Activated CD8-positive, alpha-beta T cell treated with anti-CD3 and anti-CD28 coated beads for 36 hours (primary cell): ENCODE measurements at regions not wholly inside any gene's neighbourhood (a gene's known extent, or its start where the extent isn't known, plus 50 kb on each side); places are given as distances from the start of the nearest gene placed in this dataset.

Experiments
- ATAC-seq: fragments of 200-7000 bp; cut with Tn5 transposase; one replicate; pipeline ENCODE4 v1.10.0; 2021; ENCODE audit warnings: mild to moderate bottlenecking, moderate library complexity
- CTCF ChIA-PET: fragments of 350-600 bp; sonication (Branson Sonifier 250); formaldehyde crosslinking; loops from one replicate; lab custom pipeline; 2021; ENCODE audit warnings: antibody characterized with exemption; lab: Charles Lee
- POLR2A ChIA-PET: fragments of 350-600 bp; sonication (Branson Sonifier 250); formaldehyde crosslinking; loops from one replicate; lab custom pipeline; 2021; ENCODE audit warnings: antibody characterized with exemption; lab: Charles Lee
- DNase-seq: peaks from one replicate; pipeline ENCODE4 v3.0.0-alpha.2; 2020
- H3K27ac Mint-ChIP-seq: one replicate; pipeline ENCODE4 v1.8.0; 2021; ENCODE audit warnings: mild to moderate bottlenecking, mixed read lengths
- H3K27me3 Mint-ChIP-seq: one replicate; pipeline ENCODE4 v1.8.0; 2021; ENCODE audit warnings: mixed read lengths
- H3K36me3 Mint-ChIP-seq: one replicate; pipeline ENCODE4 v1.8.0; 2021; ENCODE audit warnings: low read depth, mixed read lengths
- H3K4me1 Mint-ChIP-seq: one replicate; pipeline ENCODE4 v1.8.0; 2021; ENCODE audit warnings: low read depth, mixed read lengths
- H3K4me3 Mint-ChIP-seq: one replicate; pipeline ENCODE4 v1.8.0; 2021; ENCODE audit warnings: mild to moderate bottlenecking, moderate library complexity, mixed read lengths
- H3K9me3 Mint-ChIP-seq: one replicate; pipeline ENCODE4 v1.8.0; 2021; ENCODE audit warnings: mixed read lengths
- intact Hi-C: fragments of 100-400 bp; cut with micrococcal nuclease; formaldehyde crosslinking; loops from one replicate; pipeline ENCODE4 v1.10.0; 2022
- TF ChIP-seq, protein P1 (sequence below): fragments of 200-600 bp; IDR thresholded peaks from one replicate; pipeline ENCODE4 v1.8.0; 2022; ENCODE audit warnings: antibody characterized with exemption, mild to moderate bottlenecking

DNA sequence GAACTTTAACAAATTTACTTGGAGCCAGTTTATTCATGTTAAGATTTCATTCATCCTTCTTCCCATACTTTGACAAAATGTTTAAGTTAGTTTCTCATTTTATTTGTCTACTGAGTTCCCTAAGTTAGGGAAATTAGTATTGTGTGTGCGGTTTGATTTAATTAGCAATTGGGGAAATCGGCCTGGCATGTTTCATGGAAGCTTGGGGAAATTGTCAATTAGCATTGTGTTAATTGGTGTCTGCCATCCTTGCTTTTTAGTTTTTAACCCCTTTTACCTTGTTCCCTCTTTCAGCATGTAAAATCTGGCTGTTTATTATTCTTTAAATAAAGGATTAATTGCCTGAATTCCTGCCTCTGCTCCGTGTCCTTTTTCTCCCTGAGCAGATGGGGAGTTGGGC, 279.6 kb downstream of the BCL11A start:
- ATAC-seq = no peak
- H3K4me3 Mint-ChIP-seq = no peak overlapping the region
- no peaks in the 10 kb centered on the region for H3K27me3 Mint-ChIP-seq

DNA sequence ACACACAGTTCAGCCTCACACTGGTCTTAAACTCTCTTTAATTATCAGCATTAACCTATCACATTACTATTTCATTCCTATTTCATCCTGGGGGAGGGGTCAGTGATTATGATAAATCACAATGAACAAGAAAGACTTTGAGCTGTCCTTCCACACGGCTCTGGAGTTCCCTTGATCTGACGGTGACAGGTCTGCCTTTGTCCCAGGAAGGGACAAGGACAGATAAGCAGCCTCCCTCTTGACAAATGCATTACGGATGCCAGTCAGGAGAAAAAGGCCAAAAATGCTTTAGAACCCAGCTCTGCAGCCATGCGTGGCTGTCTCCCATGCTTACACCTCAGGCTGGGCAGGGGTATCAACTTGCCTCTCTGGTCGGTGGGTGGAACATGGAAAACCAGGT, 281.7 kb downstream of the BCL11A start:
- H3K27me3 Mint-ChIP-seq = no peaks in the 10 kb centered on the region
- TF ChIP-seq, protein P1, sequence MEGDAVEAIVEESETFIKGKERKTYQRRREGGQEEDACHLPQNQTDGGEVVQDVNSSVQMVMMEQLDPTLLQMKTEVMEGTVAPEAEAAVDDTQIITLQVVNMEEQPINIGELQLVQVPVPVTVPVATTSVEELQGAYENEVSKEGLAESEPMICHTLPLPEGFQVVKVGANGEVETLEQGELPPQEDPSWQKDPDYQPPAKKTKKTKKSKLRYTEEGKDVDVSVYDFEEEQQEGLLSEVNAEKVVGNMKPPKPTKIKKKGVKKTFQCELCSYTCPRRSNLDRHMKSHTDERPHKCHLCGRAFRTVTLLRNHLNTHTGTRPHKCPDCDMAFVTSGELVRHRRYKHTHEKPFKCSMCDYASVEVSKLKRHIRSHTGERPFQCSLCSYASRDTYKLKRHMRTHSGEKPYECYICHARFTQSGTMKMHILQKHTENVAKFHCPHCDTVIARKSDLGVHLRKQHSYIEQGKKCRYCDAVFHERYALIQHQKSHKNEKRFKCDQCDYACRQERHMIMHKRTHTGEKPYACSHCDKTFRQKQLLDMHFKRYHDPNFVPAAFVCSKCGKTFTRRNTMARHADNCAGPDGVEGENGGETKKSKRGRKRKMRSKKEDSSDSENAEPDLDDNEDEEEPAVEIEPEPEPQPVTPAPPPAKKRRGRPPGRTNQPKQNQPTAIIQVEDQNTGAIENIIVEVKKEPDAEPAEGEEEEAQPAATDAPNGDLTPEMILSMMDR = no peak
- H3K4me3 Mint-ChIP-seq = no peak overlapping the region
- ChIA-PET CTCF (no interaction called here), POLR2A (no interaction called here)
- no peaks in the 10 kb centered on the region for H3K4me1 Mint-ChIP-seq
- intact Hi-C loops = no loop called here
- ATAC-seq = no peak
- no peaks in the 10 kb centered on the region for H3K36me3 Mint-ChIP-seq
- H3K27ac Mint-ChIP-seq = no peak overlapping the region
- DNase-seq = no peak
- H3K9me3 Mint-ChIP-seq = no peaks in the 10 kb centered on the region

More for the DNA sequence above, 279.6 kb downstream of the BCL11A start:
- intact Hi-C loops = no loop called here
- DNase-seq = no peak
- Mint-ChIP-seq H3K36me3 (no peaks in the 10 kb centered on the region), H3K4me1 (no peaks in the 10 kb centered on the region), H3K9me3 (no peaks in the 10 kb centered on the region), H3K27ac (no peak overlapping the region)
- TF ChIP-seq, protein P1 = no peak
- ChIA-PET CTCF (no interaction called here), POLR2A (no interaction called here)

DNA sequence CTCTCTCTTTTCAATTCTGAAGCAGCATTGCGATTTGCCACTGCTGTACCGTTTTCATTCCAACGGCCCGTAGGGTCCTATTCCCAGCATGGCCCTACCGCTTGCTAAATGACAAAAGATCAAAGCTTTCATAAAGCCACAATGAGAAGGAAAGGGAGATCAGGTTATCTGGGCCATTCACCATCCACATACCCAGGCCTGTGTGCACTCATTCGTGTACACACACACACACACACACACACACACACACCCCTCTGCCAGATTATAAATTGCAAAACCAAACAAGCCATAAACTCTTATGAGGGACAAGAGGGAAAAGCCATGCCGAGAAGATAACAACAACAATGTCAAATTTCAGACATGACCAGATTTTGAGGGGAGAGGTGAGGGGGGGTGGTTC, 282.3 kb downstream of the BCL11A start:
- H3K36me3 Mint-ChIP-seq = no peaks in the 10 kb centered on the region
- no peaks in the 10 kb centered on the region for H3K27me3 Mint-ChIP-seq
- no peak for ATAC-seq
- ChIA-PET CTCF (no interaction called here), POLR2A (no interaction called here)
- H3K9me3 Mint-ChIP-seq = no peaks in the 10 kb centered on the region
- TF ChIP-seq, protein P1 = no peak
- DNase-seq = no peak
- H3K4me3 Mint-ChIP-seq = no peak overlapping the region
- H3K4me1 Mint-ChIP-seq = no peaks in the 10 kb centered on the region
- no peak overlapping the region for H3K27ac Mint-ChIP-seq
- intact Hi-C loops = no loop called here

DNA sequence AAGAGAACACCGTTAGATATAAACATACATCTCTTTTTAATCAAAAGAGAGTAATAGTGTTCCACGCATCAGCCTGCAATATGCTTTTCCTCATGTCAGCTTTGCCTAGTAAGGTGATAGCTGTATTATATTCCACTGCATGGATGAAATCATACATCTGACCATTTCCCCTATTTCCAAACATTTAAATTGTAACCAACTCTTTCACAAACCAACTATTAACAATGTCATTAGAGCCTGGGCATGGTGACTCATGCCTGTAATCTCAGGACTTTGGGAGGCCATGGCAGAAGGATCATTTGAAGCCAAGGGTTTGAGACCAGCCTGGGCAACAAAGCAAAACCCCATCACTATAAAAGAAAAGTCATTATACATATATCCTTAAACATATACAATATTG, 284.8 kb downstream of the BCL11A start:
- no peak overlapping the region for H3K4me3 Mint-ChIP-seq
- ChIA-PET POLR2A (no interaction called here), CTCF (no interaction called here)
- H3K9me3 Mint-ChIP-seq = no peaks in the 10 kb centered on the region
- DNase-seq (no peak), ATAC-seq (no peak)
- H3K27ac Mint-ChIP-seq = no peak overlapping the region
- H3K36me3 Mint-ChIP-seq = no peaks in the 10 kb centered on the region
- H3K27me3 Mint-ChIP-seq = no peaks in the 10 kb centered on the region
- no peaks in the 10 kb centered on the region for H3K4me1 Mint-ChIP-seq
- TF ChIP-seq, protein P1 = no peak
- intact Hi-C loops = no loop called here

DNA sequence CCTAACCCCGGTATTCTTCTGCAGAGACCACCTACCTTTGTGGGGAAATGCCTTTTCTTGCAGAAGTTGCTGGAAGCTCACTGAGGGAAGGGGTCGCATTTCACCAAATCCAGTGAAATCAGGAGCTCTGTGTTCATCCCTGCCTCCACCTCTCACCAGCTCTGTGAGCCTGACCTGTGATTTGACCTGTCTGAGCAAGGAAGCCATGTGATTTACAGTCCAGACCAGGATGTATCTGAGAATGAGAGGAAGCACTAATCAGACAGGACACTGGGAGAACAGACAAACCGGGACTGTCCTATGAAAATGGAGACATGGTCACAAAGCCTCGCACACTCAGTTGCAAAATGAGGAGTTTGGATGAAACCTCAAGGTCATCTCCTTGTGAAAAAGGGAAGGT, 285.4 kb downstream of the BCL11A start:
- H3K4me3 Mint-ChIP-seq = no peak overlapping the region
- ATAC-seq = no peak
- H3K9me3 Mint-ChIP-seq = no peaks in the 10 kb centered on the region
- no peak overlapping the region for H3K27ac Mint-ChIP-seq
- H3K27me3 Mint-ChIP-seq = no peaks in the 10 kb centered on the region
- no peaks in the 10 kb centered on the region for H3K36me3 Mint-ChIP-seq
- TF ChIP-seq, protein P1 = no peak
- ChIA-PET POLR2A (no interaction called here), CTCF (no interaction called here)
- H3K4me1 Mint-ChIP-seq = no peaks in the 10 kb centered on the region
- no peak for DNase-seq
- intact Hi-C loops = no loop called here
